SK-N-MC (cell line): ENCODE measurements at regions not wholly inside any gene's neighbourhood (a gene's known extent, or its start where the extent isn't known, plus 50 kb on each side); places are given as distances from the start of the nearest gene placed in this dataset.

Source experiments
- FOXP2 ChIP-seq: optimal IDR thresholded peaks from 2 replicates; pipeline ENCODE3; 2011; ENCODE audit warnings: mild to moderate bottlenecking, moderate library complexity; ENCODE audit not compliant: insufficient read depth; ENCODE audit errors: extremely low read length, control extremely low read depth
- POLR2AphosphoS5 ChIP-seq: IDR thresholded peaks from 2 replicates; pipeline ENCODE4 v1.6.1; 2012; ENCODE audit warnings: mild to moderate bottlenecking, low read depth, low read length, borderline replicate concordance

DNA sequence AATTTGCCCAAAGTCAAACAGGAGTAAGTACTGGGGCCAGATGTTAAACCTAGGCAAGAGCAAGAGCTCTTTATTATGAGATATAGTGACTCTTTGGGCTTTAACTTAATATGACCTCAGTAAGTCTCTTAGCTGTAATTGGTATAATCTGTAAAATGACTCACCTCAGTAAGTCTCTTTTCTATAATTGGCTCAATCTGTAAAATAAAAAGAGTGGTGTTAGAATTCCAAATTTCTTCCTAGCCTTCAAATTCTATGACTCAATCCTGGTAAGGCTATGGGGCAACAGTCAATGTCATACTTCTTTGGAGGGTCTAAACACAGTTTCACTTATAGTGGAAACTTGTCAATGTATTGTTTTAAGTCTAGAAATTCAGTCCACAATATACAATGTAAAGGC, 1608.9 kb upstream of the PIK3C3 start:
- TF ChIP-seq POLR2AphosphoS5 = no peak
- TF ChIP-seq FOXP2 = no peak
